ENCODE measurements at regions not wholly inside any gene's neighbourhood (a gene's known extent, or its start where the extent isn't known, plus 50 kb on each side); places are given as distances from the start of the nearest gene placed in this dataset.
"Not testable (repeated sequence)": the region's sequence is repeated elsewhere in the genome, so short reads cannot be mapped to it uniquely, and the experiment has no call there.

GRCh38 chr6:15897063-15897876 lies 231.6 kb upstream of the MYLIP start:
- no peak for DNase-seq

GRCh38 chr6:15894973-15895725 lies 232.3 kb upstream of the DTNBP1 start:
- DNase-seq = no peak

GRCh38 chr6:15893556-15894253 lies 230.9 kb upstream of the DTNBP1 start:
- no peak for DNase-seq

GRCh38 chr6:15892369-15892768 lies 229.5 kb upstream of the DTNBP1 start:
- no peak for DNase-seq

- DNase-seq = no peak
Measured at GRCh38 chr6:15888798-15889772, 226.3 kb upstream of the DTNBP1 start.

- no peak for DNase-seq
Measured at GRCh38 chr6:15887491-15888461, 224.9 kb upstream of the DTNBP1 start.

- no peak for DNase-seq
Measured at GRCh38 chr6:15885624-15886023, 222.8 kb upstream of the DTNBP1 start.

GRCh38 chr6:15883593-15883992 lies 220.8 kb upstream of the DTNBP1 start:
- DNase-seq = not testable (repeated sequence)

GRCh38 chr6:15882915-15883314 lies 220.1 kb upstream of the DTNBP1 start:
- no peak for DNase-seq

GRCh38 chr6:15882345-15882744 lies 219.5 kb upstream of the DTNBP1 start:
- DNase-seq = no peak

- no peak for DNase-seq
Measured at GRCh38 chr6:15881150-15881549, 218.3 kb upstream of the DTNBP1 start.

GRCh38 chr6:15880262-15880973 lies 217.6 kb upstream of the DTNBP1 start:
- DNase-seq = no peak

GRCh38 chr6:15879371-15880261 lies 216.8 kb upstream of the DTNBP1 start:
- DNase-seq = peak; percentile 75

- DNase-seq = no peak
Measured at GRCh38 chr6:15877231-15877630, 214.4 kb upstream of the DTNBP1 start.

GRCh38 chr6:15876406-15876805 lies 213.6 kb upstream of the DTNBP1 start:
- DNase-seq = no peak

- DNase-seq = no peak
Measured at GRCh38 chr6:15875797-15876196, 213.0 kb upstream of the DTNBP1 start.

GRCh38 chr6:15874821-15875220 lies 212.0 kb upstream of the DTNBP1 start:
- no peak for DNase-seq

GRCh38 chr6:15874326-15874725 lies 211.5 kb upstream of the DTNBP1 start:
- no peak for DNase-seq
